ENCODE measurements at regions not wholly inside any gene's neighbourhood (a gene's known extent, or its start where the extent isn't known, plus 50 kb on each side); places are given as distances from the start of the nearest gene placed in this dataset.

GRCh38 chr11:135069063-135069462, 657.0 kb upstream of the B3GAT1 start:
- ATAC-seq (no peak), DNase-seq (ENCODE audit: low spot score) (no peak)
- TF ChIP-seq RELA (CRISPR knock-in tag; IDR thresholded peaks at IDR 0.05; ENCODE audit: borderline replicate concordance), result no peak
- TF ChIP-seq FOXK1 (CRISPR knock-in tag; IDR thresholded peaks at IDR 0.05), result no peak
- TF ChIP-seq HMGXB4 (CRISPR knock-in tag; IDR thresholded peaks at IDR 0.05), result no peak
- no peak for TF ChIP-seq NFE2L1 (CRISPR knock-in tag; IDR thresholded peaks at IDR 0.05)
- TF ChIP-seq ATF1 (CRISPR knock-in tag; IDR thresholded peaks at IDR 0.05), result no peak
- no peak for TF ChIP-seq OVOL2 (CRISPR knock-in tag; IDR thresholded peaks at IDR 0.05; ENCODE audit: borderline replicate concordance)
- no peak overlapping the region for H3K27ac Mint-ChIP-seq
- H3K4me3 Mint-ChIP-seq, result no peak overlapping the region
- H3K4me1 Mint-ChIP-seq, result 0 out of 2 replicates have a peak, but pooled peaks cover 3% of the 10 kb centered on the region
- ChIA-PET CTCF (interaction anchor here (1.1 kb wide), 1 partner anchor 201 kb away, joined by 3 read pairs; no protein-coding TSS in a partner anchor), POLR2A (no interaction called here)
- H3K27me3 Mint-ChIP-seq (ENCODE audit: low read depth), result peaks cover 17% of the 10 kb centered on the region
- H3K9me3 Mint-ChIP-seq, result peaks cover 32% of the 10 kb centered on the region
- H3K36me3 Mint-ChIP-seq, result peaks cover 5% of the 10 kb centered on the region; the same call in 1 of the 2 replicates

- H3K9me3 Mint-ChIP-seq, result peaks cover 48% of the 10 kb centered on the region
- H3K27ac Mint-ChIP-seq, result no peak overlapping the region
- no peak for TF ChIP-seq OVOL2 (CRISPR knock-in tag; IDR thresholded peaks at IDR 0.05; ENCODE audit: borderline replicate concordance)
- H3K27me3 Mint-ChIP-seq (ENCODE audit: low read depth), result peaks cover 21% of the 10 kb centered on the region
- CTCF ChIA-PET, result no interaction called here
- ATAC-seq (no peak), DNase-seq (ENCODE audit: low spot score) (no peak)
- H3K36me3 Mint-ChIP-seq, result peaks cover 19% of the 10 kb centered on the region
- POLR2A ChIA-PET, result no interaction called here
- H3K4me3 Mint-ChIP-seq, result no peak overlapping the region
- no peaks in the 10 kb centered on the region for H3K4me1 Mint-ChIP-seq
Measured at GRCh38 chr11:135062994-135063393, 651.0 kb upstream of the B3GAT1 start.

- peaks cover 47% of the 10 kb centered on the region for H3K9me3 Mint-ChIP-seq
- ChIA-PET POLR2A (no interaction called here), CTCF (no interaction called here)
- H3K27ac Mint-ChIP-seq, result no peak overlapping the region
- no peak overlapping the region for H3K4me3 Mint-ChIP-seq
- H3K4me1 Mint-ChIP-seq, result no peaks in the 10 kb centered on the region
- H3K27me3 Mint-ChIP-seq (ENCODE audit: low read depth), result peaks cover 21% of the 10 kb centered on the region
- ATAC-seq (no peak), DNase-seq (ENCODE audit: low spot score) (no peak)
- peaks cover 19% of the 10 kb centered on the region for H3K36me3 Mint-ChIP-seq
- no peak for TF ChIP-seq GTF2I (CRISPR knock-in tag; conservative IDR thresholded peaks at IDR 0.05)
- TF ChIP-seq FOXJ3 (CRISPR knock-in tag; IDR thresholded peaks at IDR 0.05; ENCODE audit: borderline replicate concordance), result no peak
- no peak for TF ChIP-seq TEAD1 (CRISPR knock-in tag; IDR thresholded peaks at IDR 0.05)
- no peak for TF ChIP-seq TEAD4 (CRISPR knock-in tag; IDR thresholded peaks at IDR 0.05)
- TF ChIP-seq ARID4B (CRISPR knock-in tag; IDR thresholded peaks at IDR 0.05; ENCODE audit: borderline replicate concordance), result no peak
- TF ChIP-seq ZNF416 (CRISPR knock-in tag; IDR thresholded peaks at IDR 0.05), result no peak
- TF ChIP-seq ZNF232 (CRISPR knock-in tag; IDR thresholded peaks at IDR 0.05), result no peak
- no peak for TF ChIP-seq FOXP1 (CRISPR knock-in tag; IDR thresholded peaks at IDR 0.05; ENCODE audit: borderline replicate concordance)
- TF ChIP-seq SMAD4 (CRISPR knock-in tag; IDR thresholded peaks at IDR 0.05), result no peak
- no peak for TF ChIP-seq PRRX2 (CRISPR knock-in tag; IDR thresholded peaks at IDR 0.05)
- TF ChIP-seq ZBTB43 (CRISPR knock-in tag; IDR thresholded peaks at IDR 0.05), result no peak
- TF ChIP-seq CTCF (IDR thresholded peaks at IDR 0.05), result no peak
- TF ChIP-seq CREM (CRISPR knock-in tag; IDR thresholded peaks at IDR 0.05), result no peak
- TF ChIP-seq NR3C1 (CRISPR knock-in tag; conservative IDR thresholded peaks at IDR 0.05; ENCODE audit: low read depth), result no peak
- TF ChIP-seq CREB1 (CRISPR knock-in tag; IDR thresholded peaks at IDR 0.05), result no peak
- TF ChIP-seq ZMAT4 (CRISPR knock-in tag; IDR thresholded peaks at IDR 0.05), result no peak
- no peak for TF ChIP-seq JAZF1 (CRISPR knock-in tag; IDR thresholded peaks at IDR 0.05)
- TF ChIP-seq TCF7 (CRISPR knock-in tag; IDR thresholded peaks at IDR 0.05; ENCODE audit: low read depth), result no peak
Measured at GRCh38 chr11:135061166-135061565, 649.1 kb upstream of the B3GAT1 start.

All from WTC11 (cell line).